ENCODE measurements at regions not wholly inside any gene's neighbourhood (a gene's known extent, or its start where the extent isn't known, plus 50 kb on each side); places are given as distances from the start of the nearest gene placed in this dataset.

- no peak for DNase-seq (ENCODE audit: low read depth)
These were observed 83.0 kb downstream of the CXCL12 start for GRCh38 chr10:44301781-44302355.

GRCh38 chr10:44300666-44301649 lies 83.9 kb downstream of the CXCL12 start:
- DNase-seq (ENCODE audit: low read depth), result peak; percentile 5

GRCh38 chr10:44298713-44299112 lies 86.2 kb downstream of the CXCL12 start:
- no peak for DNase-seq (ENCODE audit: low read depth)

- no peak for DNase-seq (ENCODE audit: low read depth)
These were observed 86.9 kb downstream of the CXCL12 start for GRCh38 chr10:44297963-44298362.

- DNase-seq (ENCODE audit: low read depth), result no peak
These were observed 89.2 kb downstream of the CXCL12 start for GRCh38 chr10:44295644-44296241.

GRCh38 chr10:44294726-44295412 lies 90.0 kb downstream of the CXCL12 start:
- DNase-seq (ENCODE audit: low read depth), result no peak

GRCh38 chr10:44293842-44294241 lies 91.1 kb downstream of the CXCL12 start:
- no peak for DNase-seq (ENCODE audit: low read depth)

- no peak for DNase-seq (ENCODE audit: low read depth)
These were observed 91.6 kb downstream of the CXCL12 start for GRCh38 chr10:44293306-44293778.

GRCh38 chr10:44292390-44293002 lies 92.4 kb downstream of the CXCL12 start:
- DNase-seq (ENCODE audit: low read depth), result no peak

GRCh38 chr10:44291091-44291490 lies 93.8 kb downstream of the CXCL12 start:
- DNase-seq (ENCODE audit: low read depth), result no peak

GRCh38 chr10:44289125-44289524 lies 95.8 kb downstream of the CXCL12 start:
- no peak for DNase-seq (ENCODE audit: low read depth)

GRCh38 chr10:44287408-44287807 lies 97.5 kb downstream of the CXCL12 start:
- no peak for DNase-seq (ENCODE audit: low read depth)

GRCh38 chr10:44284198-44285084 lies 100.5 kb downstream of the CXCL12 start:
- no peak for DNase-seq (ENCODE audit: low read depth)

- no peak for DNase-seq (ENCODE audit: low read depth)
These were observed 102.1 kb downstream of the CXCL12 start for GRCh38 chr10:44282626-44283300.

GRCh38 chr10:44281662-44282061 lies 103.2 kb downstream of the CXCL12 start:
- no peak for DNase-seq (ENCODE audit: low read depth)

- DNase-seq (ENCODE audit: low read depth), result no peak
These were observed 103.7 kb downstream of the CXCL12 start for GRCh38 chr10:44281089-44281613.

GRCh38 chr10:44280226-44281014 lies 104.5 kb downstream of the CXCL12 start:
- DNase-seq (ENCODE audit: low read depth), result no peak

- DNase-seq (ENCODE audit: low read depth), result no peak
These were observed 105.3 kb downstream of the CXCL12 start for GRCh38 chr10:44279426-44280126.
